GM12872 (cell line): ENCODE measurements at regions not wholly inside any gene's neighbourhood (a gene's known extent, or its start where the extent isn't known, plus 50 kb on each side); places are given as distances from the start of the nearest gene placed in this dataset.

Experiments used
- TF ChIP-seq, protein P1 (sequence below): IDR thresholded peaks from 3 replicates; pipeline ENCODE4 v1.5.1; 2011; ENCODE audit warnings: low read depth, mild to moderate bottlenecking, low read length, moderate library complexity; ENCODE audit not compliant: insufficient read depth

GRCh38 chr6:14747881-14748520 is 497.9 kb upstream of the JARID2 start:
- TF ChIP-seq, protein P1, sequence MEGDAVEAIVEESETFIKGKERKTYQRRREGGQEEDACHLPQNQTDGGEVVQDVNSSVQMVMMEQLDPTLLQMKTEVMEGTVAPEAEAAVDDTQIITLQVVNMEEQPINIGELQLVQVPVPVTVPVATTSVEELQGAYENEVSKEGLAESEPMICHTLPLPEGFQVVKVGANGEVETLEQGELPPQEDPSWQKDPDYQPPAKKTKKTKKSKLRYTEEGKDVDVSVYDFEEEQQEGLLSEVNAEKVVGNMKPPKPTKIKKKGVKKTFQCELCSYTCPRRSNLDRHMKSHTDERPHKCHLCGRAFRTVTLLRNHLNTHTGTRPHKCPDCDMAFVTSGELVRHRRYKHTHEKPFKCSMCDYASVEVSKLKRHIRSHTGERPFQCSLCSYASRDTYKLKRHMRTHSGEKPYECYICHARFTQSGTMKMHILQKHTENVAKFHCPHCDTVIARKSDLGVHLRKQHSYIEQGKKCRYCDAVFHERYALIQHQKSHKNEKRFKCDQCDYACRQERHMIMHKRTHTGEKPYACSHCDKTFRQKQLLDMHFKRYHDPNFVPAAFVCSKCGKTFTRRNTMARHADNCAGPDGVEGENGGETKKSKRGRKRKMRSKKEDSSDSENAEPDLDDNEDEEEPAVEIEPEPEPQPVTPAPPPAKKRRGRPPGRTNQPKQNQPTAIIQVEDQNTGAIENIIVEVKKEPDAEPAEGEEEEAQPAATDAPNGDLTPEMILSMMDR: no peak

DNA sequence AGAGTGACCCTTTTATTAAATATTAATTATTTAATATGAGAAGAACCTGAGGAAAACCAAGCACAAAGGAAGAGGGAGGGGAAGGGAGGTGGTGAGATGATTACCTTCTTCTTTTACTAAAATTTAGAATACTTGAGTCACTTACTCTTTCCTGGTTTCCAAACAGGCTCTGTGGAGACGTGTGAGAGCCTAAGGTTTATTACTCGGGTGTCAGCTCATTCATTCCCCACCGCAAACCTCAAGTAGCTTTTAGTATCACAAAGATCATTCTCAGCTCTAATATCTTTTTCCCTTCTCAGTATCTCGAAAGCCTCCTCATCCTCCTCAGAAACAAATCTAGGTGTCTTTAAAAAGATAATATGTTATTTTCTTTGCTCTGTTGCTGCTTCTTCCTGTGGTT is 497.2 kb upstream of the JARID2 start:
- TF ChIP-seq, protein P1: no peak

DNA sequence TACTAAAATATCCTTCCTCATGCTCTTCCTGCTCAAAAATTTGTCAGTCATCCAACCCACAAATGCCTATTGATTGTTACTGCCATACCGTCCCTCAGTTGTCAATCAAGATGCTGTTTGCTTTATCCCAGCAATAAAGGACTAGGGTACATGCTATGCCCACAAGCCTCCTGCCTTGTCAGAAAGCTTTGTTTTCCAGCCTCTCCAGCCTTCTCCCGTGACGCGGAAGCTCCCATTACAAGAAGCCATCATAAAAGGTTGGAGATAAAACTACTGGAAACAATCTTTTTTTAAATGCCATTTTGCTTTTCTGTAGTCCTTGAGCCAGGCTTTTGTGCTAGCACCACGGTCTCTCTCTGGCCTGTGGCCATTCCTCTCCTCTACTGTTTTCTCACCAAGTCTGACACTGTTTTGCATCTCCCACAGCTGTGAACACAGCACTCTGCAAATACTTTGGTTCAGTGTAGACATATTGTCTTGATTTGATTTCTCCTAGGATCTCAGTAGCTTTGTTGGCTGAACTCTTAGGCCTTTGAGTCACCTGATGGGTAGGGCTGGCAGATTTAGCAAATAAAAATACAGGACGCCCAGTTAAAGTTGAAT is 495.7 kb upstream of the JARID2 start:
- TF ChIP-seq, protein P1: no peak

DNA sequence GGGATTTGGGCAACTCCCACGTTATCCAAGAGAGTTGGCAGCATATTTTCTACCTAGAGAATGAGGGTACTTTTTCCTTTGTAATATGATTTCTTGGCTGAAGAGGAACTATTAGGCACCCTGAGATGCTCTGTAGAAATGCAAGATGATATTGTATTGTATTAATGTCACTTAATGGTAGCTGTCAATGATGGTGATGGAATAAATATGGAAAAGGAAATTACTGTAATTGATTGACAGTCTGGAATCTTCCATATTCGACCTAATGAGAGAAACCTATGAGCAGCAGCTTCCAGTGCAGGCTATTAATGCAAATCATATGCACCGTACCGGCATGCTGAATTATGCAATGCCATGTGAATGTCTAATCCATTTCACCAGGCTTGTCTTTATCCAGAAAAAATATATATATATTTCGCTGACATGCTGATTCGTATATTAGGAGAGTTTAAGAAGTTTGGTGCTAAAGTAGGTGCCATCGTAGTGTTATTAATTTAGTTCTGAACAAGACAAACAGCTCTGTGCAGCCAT is 494.2 kb upstream of the JARID2 start:
- TF ChIP-seq, protein P1: no peak

DNA sequence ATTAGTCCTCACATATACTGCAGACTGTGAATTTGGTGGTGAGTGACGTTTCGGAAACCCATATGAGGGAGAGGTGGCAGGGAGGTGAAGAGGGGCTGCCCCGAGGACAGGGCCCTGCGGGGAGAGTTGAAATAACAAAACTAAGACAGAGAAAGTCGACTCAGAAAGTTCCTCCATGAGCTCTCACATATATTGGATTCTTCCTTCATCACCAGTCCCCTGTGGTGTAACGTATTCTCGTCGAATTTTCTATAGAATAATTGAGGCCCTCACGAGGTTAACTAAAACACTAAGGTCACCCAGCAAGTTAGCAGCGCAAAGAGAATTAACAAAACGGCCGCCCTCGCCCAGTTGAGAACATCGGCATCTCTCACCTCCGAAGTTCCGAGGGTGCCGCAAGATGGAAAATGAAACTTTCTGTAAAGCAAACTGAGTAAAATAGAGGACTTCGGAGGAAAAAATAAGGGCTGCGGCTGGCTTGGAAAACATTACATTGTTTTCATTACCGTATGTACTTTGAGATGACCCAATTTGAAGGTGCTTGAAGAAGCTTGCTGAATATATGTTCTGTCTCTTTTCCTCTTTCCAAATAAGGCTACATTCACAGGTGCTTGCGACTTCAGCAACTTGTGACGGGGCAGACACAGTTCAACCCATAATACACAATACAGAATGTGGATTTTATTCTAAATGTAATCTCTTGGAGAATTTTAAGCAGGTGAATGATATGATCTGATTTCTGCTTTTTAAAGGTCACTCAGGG is 490.9 kb upstream of the JARID2 start:
- TF ChIP-seq, protein P1: no peak

GRCh38 chr6:14756340-14756739 is 489.5 kb upstream of the JARID2 start:
- TF ChIP-seq, protein P1: no peak

DNA sequence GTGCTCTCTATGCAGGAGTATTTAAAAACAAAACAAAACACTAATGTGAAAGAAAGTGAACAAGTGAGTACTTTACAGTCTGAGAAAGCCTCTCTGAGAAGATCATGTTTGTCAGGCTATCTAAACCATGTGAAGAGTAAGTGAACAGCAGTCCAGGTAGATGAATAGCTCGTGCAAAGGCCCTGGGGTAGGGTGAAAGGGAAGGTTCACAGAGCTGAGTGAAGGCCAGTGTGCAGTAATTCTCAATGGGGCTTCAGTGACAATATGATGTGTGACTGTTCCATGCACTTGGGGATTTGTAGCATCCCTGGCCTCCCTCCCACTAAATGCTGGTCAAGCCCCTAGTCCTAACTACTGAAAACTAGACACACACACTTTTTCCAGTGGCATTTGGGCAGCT is 488.9 kb upstream of the JARID2 start:
- TF ChIP-seq, protein P1: no peak
